Brain pericyte (primary cell): ENCODE measurements at regions not wholly inside any gene's neighbourhood (a gene's known extent, or its start where the extent isn't known, plus 50 kb on each side); places are given as distances from the start of the nearest gene placed in this dataset.
"Not testable (repeated sequence)": the region's sequence is repeated elsewhere in the genome, so short reads cannot be mapped to it uniquely, and the experiment has no call there.

Experiments used
- DNase-seq: peaks from one replicate; pipeline ENCODE4 v3.0.0-alpha.2; 2012; ENCODE audit warnings: low read depth, low spot score

GRCh38 chr3:65039754-65040210 is 352.0 kb upstream of the ADAMTS9 start:
- DNase-seq = no peak

GRCh38 chr3:65037861-65038260 is 350.1 kb upstream of the ADAMTS9 start:
- DNase-seq = no peak

- DNase-seq = no peak
These were observed 347.4 kb upstream of the ADAMTS9 start for GRCh38 chr3:65035246-65035645.

GRCh38 chr3:65033576-65033975 is 345.8 kb upstream of the ADAMTS9 start:
- DNase-seq = no peak

GRCh38 chr3:65030847-65031463 is 343.2 kb upstream of the ADAMTS9 start:
- DNase-seq = no peak

GRCh38 chr3:65030014-65030627 is 342.3 kb upstream of the ADAMTS9 start:
- no peak for DNase-seq

- no peak for DNase-seq
These were observed 341.3 kb upstream of the ADAMTS9 start for GRCh38 chr3:65029130-65029529.

- DNase-seq = no peak
These were observed 340.2 kb upstream of the ADAMTS9 start for GRCh38 chr3:65028024-65028423.

- DNase-seq = no peak
These were observed 339.5 kb upstream of the ADAMTS9 start for GRCh38 chr3:65027335-65027734.

- DNase-seq = no peak
These were observed 338.4 kb upstream of the ADAMTS9 start for GRCh38 chr3:65026151-65026550.

- DNase-seq = no peak
These were observed 336.3 kb upstream of the ADAMTS9 start for GRCh38 chr3:65024148-65024547.

- no peak for DNase-seq
These were observed 332.7 kb upstream of the ADAMTS9 start for GRCh38 chr3:65020281-65021160.

- no peak for DNase-seq
These were observed 331.7 kb upstream of the ADAMTS9 start for GRCh38 chr3:65019443-65020055.

- DNase-seq = no peak
These were observed 331.0 kb upstream of the ADAMTS9 start for GRCh38 chr3:65018801-65019200.

- DNase-seq = no peak
These were observed 329.6 kb upstream of the ADAMTS9 start for GRCh38 chr3:65017359-65017758.

GRCh38 chr3:65015711-65016110 is 327.9 kb upstream of the ADAMTS9 start:
- DNase-seq = no peak

- DNase-seq = no peak
These were observed 325.3 kb upstream of the ADAMTS9 start for GRCh38 chr3:65013053-65013452.

GRCh38 chr3:65006300-65006739 is 318.5 kb upstream of the ADAMTS9 start:
- no peak for DNase-seq

GRCh38 chr3:65005486-65005885 is 317.7 kb upstream of the ADAMTS9 start:
- DNase-seq = no peak

- DNase-seq = no peak
These were observed 317.0 kb upstream of the ADAMTS9 start for GRCh38 chr3:65004795-65005295.

- no peak for DNase-seq
These were observed 316.5 kb upstream of the ADAMTS9 start for GRCh38 chr3:65004306-65004705.

GRCh38 chr3:65001119-65001518 is 313.3 kb upstream of the ADAMTS9 start:
- DNase-seq = not testable (repeated sequence)
